DND-41 (cell line): ENCODE measurements at regions not wholly inside any gene's neighbourhood (a gene's known extent, or its start where the extent isn't known, plus 50 kb on each side); places are given as distances from the start of the nearest gene placed in this dataset.

Experiments
- ATAC-seq: fragments of 200-7000 bp; cut with Tn5 transposase; 3 replicates; pipeline ENCODE4 v1.9.1; 2021; ENCODE audit warnings: low read depth; ENCODE audit not compliant: insufficient read depth
- DNase-seq: peaks from one replicate; pipeline ENCODE4 v3.0.0-alpha.2; 2020
- H2AFZ ChIP-seq: 2 replicates; pipeline ENCODE4 v1.6.0; 2012; ENCODE audit warnings: low read depth, low read length
- H3K27ac ChIP-seq: 2 replicates; pipeline ENCODE4 v1.5.1; 2012; ENCODE audit warnings: low read length, inconsistent platforms
- H3K27me3 ChIP-seq: fragments of 200-600 bp; sonication (generic); 2 replicates; pipeline ENCODE4 v1.6.0; 2012; ENCODE audit warnings: low read length, mild to moderate bottlenecking, inconsistent platforms; ENCODE audit not compliant: insufficient read depth, poor library complexity
- H3K36me3 ChIP-seq: 2 replicates; pipeline ENCODE4 v1.5.1; 2012; ENCODE audit warnings: low read length, inconsistent platforms; ENCODE audit not compliant: insufficient read depth
- H3K4me1 ChIP-seq: 2 replicates; pipeline ENCODE4 v1.5.1; 2012; ENCODE audit warnings: mild to moderate bottlenecking, low read length; ENCODE audit not compliant: insufficient read depth
- H3K4me2 ChIP-seq: 2 replicates; pipeline ENCODE4 v1.6.0; 2012; ENCODE audit warnings: mild to moderate bottlenecking, moderate library complexity, low read length, inconsistent platforms; ENCODE audit not compliant: insufficient read depth
- H3K4me3 ChIP-seq, 2 experiments: fragments of 200-600 bp in 1 of 2; shearing (Covaris generic) in 1 of 2; 2 replicates each; pipeline ENCODE4 v1.5.1; 2012 to 2016; ENCODE audit warnings: inconsistent platforms in 2 of 2, low read length in 2 of 2, mild to moderate bottlenecking in 2 of 2, low read depth in 1 of 2, moderate library complexity in 1 of 2
- H3K79me2 ChIP-seq: 2 replicates; pipeline ENCODE4 v1.6.0; 2012; ENCODE audit warnings: low read length, inconsistent platforms; ENCODE audit not compliant: insufficient read depth
- H3K9ac ChIP-seq: 2 replicates; pipeline ENCODE4 v1.6.0; 2012; ENCODE audit warnings: low read depth, mild to moderate bottlenecking, inconsistent platforms, low read length, moderate library complexity
- H3K9me3 ChIP-seq: 2 replicates; pipeline ENCODE4 v1.5.1; 2012; ENCODE audit warnings: low read length, moderate library complexity, mild to moderate bottlenecking, inconsistent platforms; ENCODE audit not compliant: insufficient read depth, severe bottlenecking
- H4K20me1 ChIP-seq: 2 replicates; pipeline ENCODE4 v1.6.0; 2012; ENCODE audit warnings: low read length; ENCODE audit not compliant: insufficient read depth
- CTCF ChIP-seq: IDR thresholded peaks from 2 replicates; pipeline ENCODE4 v1.5.1; 2012; ENCODE audit warnings: borderline replicate concordance, low read length, moderate library complexity, mild to moderate bottlenecking; ENCODE audit not compliant: poor library complexity, severe bottlenecking; ENCODE audit errors: extremely low read depth
- EZH2 ChIP-seq: IDR thresholded peaks from 3 replicates; pipeline ENCODE4 v1.6.1; 2012; ENCODE audit warnings: borderline replicate concordance, low read depth, mild to moderate bottlenecking, moderate library complexity, low read length, inconsistent platforms; ENCODE audit not compliant: severe bottlenecking

DNA sequence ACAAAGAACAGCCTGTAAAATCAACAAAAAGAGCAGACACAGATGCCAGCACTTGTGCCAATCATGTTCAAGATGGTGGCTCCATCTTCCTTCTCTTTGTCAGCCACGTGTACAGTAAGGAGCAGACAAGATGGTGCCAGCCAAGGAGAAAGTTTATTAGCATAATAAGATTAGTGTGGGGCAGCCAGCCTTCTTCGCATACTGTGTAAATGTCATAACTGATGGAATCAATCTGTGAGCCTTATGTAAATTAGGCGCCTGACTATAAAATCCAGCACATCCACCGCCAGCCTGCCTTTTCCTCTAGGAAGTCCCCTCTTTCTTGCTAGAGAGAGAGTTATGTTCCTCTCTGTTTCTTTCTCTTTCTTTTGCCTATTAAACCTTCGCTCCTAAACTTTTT is 99.7 kb upstream of the RALGAPA2 start:
- no peaks in the 10 kb centered on the region for H3K79me2 ChIP-seq
- TF ChIP-seq CTCF, result no peak
- no peak for TF ChIP-seq EZH2

DNA sequence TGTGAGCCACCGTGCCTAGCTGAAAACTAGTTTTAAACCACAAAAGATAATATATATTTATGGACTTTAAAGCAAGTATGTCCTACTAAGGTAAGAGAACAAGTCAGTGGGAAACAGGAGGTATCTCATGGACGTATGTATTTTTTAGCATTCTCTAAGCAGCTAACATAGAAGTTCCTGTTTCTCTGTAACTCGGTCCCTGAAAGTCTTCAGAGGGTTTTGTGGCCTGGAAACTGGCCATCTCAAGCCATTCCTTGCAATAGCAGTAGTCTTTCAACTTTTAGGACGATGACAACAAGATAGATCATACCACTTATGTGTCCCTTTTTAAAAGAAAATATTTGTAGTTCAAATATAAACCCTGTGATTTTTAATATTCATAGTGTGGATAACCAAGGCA is 95.6 kb upstream of the RALGAPA2 start:
- H3K4me1 ChIP-seq, result no peaks in the 10 kb centered on the region
- no peaks in the 10 kb centered on the region for H4K20me1 ChIP-seq
- no peak overlapping the region for H3K4me3 ChIP-seq
- H3K36me3 ChIP-seq, result no peaks in the 10 kb centered on the region
- no peak for TF ChIP-seq EZH2
- TF ChIP-seq CTCF, result no peak
- H2AFZ ChIP-seq, result no peak overlapping the region
- no peaks in the 10 kb centered on the region for H3K79me2 ChIP-seq
- peaks cover 4% of the 10 kb centered on the region for H3K27me3 ChIP-seq
- ATAC-seq (no peak), DNase-seq (no peak)
- H3K4me2 ChIP-seq, result no peak overlapping the region
- no peak overlapping the region for H3K9ac ChIP-seq
- no peak overlapping the region for H3K27ac ChIP-seq
- H3K9me3 ChIP-seq, result no peaks in the 10 kb centered on the region

More for the DNA sequence above, 99.7 kb upstream of the RALGAPA2 start:
- ATAC-seq, result no peak
- H3K4me1 ChIP-seq, result no peaks in the 10 kb centered on the region
- H3K9me3 ChIP-seq, result no peaks in the 10 kb centered on the region
- H3K4me2 ChIP-seq, result no peak overlapping the region
- no peak overlapping the region for H3K4me3 ChIP-seq
- H4K20me1 ChIP-seq, result no peaks in the 10 kb centered on the region
- no peaks in the 10 kb centered on the region for H3K36me3 ChIP-seq
- H3K27me3 ChIP-seq, result no peaks in the 10 kb centered on the region
- no peak overlapping the region for H3K27ac ChIP-seq
- no peak overlapping the region for H2AFZ ChIP-seq
- no peak for DNase-seq
- no peak overlapping the region for H3K9ac ChIP-seq

- no peak for DNase-seq
Observed at GRCh38 chr20:20806121-20807095, 94.0 kb upstream of the RALGAPA2 start.

More at GRCh38 chr20:20806121-20807095, 94.0 kb upstream of the RALGAPA2 start:
- no peak for TF ChIP-seq EZH2
- no peak for TF ChIP-seq CTCF
- ATAC-seq, result no peak
- Histone ChIP-seq H2AFZ (no peak overlapping the region), H3K4me2 (no peak overlapping the region), H4K20me1 (no peaks in the 10 kb centered on the region), H3K27ac (no peak overlapping the region), H3K36me3 (no peaks in the 10 kb centered on the region), H3K4me1 (no peaks in the 10 kb centered on the region), H3K9ac (no peak overlapping the region), H3K79me2 (no peaks in the 10 kb centered on the region), H3K27me3 (peaks cover 4% of the 10 kb centered on the region), H3K4me3 (no peak overlapping the region), H3K9me3 (no peaks in the 10 kb centered on the region)
